IMR-90 (cell line): ENCODE measurements at regions not wholly inside any gene's neighbourhood (a gene's known extent, or its start where the extent isn't known, plus 50 kb on each side); places are given as distances from the start of the nearest gene placed in this dataset.

Experiments used
- ATAC-seq: fragments of 200-7000 bp; cut with Tn5 transposase; 2 replicates; pipeline ENCODE4 v1.9.1; 2020; ENCODE audit warnings: low read depth, mild to moderate bottlenecking, moderate library complexity
- BruUV-seq: library from RNA; stranded (reverse); fragments of 400-500 nt; replicated peaks from 2 replicates; lab custom pipeline; 2021; lab: Mats Ljungman, UMichigan
- CTCF ChIA-PET: fragments of 300-600 bp; formaldehyde crosslinking; extraction: SDS; loops from one replicate; lab custom pipeline; 2021; ENCODE audit warnings: antibody characterized with exemption; lab: Yijun Ruan, JAX
- POLR2A ChIA-PET: fragments of 300-600 bp; sonication (Branson Sonifier 250); formaldehyde crosslinking; loops from one replicate; lab custom pipeline; 2022; ENCODE audit warnings: antibody characterized with exemption; ENCODE audit not compliant: unreplicated experiment; lab: Charles Lee
- DNase-seq: peaks from one replicate; pipeline ENCODE4 v3.0.0; 2013
- H2AFZ ChIP-seq: replicated peaks from 2 replicates; pipeline ENCODE3; 2013; ENCODE audit warnings: low read length, mild to moderate bottlenecking; ENCODE audit not compliant: poor library complexity
- H2AK5ac ChIP-seq: 2 replicates; pipeline ENCODE4 v1.6.1; 2013; ENCODE audit warnings: low read depth, low read length, inconsistent platforms
- H2AK9ac ChIP-seq: replicated peaks from 2 replicates; pipeline ENCODE3; 2013; ENCODE audit warnings: mild to moderate bottlenecking, low read depth, low read length, moderate library complexity; ENCODE audit not compliant: poor library complexity
- H2BK120ac ChIP-seq: 2 replicates; pipeline ENCODE4 v1.6.1; 2013; ENCODE audit warnings: low read depth, low read length, inconsistent platforms
- H2BK15ac ChIP-seq: 3 replicates; pipeline ENCODE4 v1.6.1; 2013; ENCODE audit warnings: low read depth, low read length, inconsistent platforms
- H2BK20ac ChIP-seq: 2 replicates; pipeline ENCODE4 v1.6.1; 2013; ENCODE audit warnings: low read depth, mild to moderate bottlenecking, inconsistent platforms, low read length, moderate library complexity
- H2BK5ac ChIP-seq: 2 replicates; pipeline ENCODE4 v1.6.1; 2013; ENCODE audit warnings: mild to moderate bottlenecking, low read depth, low read length, inconsistent platforms; ENCODE audit not compliant: poor library complexity, severe bottlenecking
- H3K14ac ChIP-seq: replicated peaks from 2 replicates; pipeline ENCODE4 v1.6.1; 2013; ENCODE audit warnings: low read depth, low read length, inconsistent platforms
- H3K18ac ChIP-seq: 2 replicates; pipeline ENCODE4 v1.6.1; 2013; ENCODE audit warnings: low read depth, low read length, control low read depth
- H3K23ac ChIP-seq: 2 replicates; pipeline ENCODE4 v1.6.1; 2013; ENCODE audit warnings: low read depth, low read length, inconsistent platforms
- H3K27ac ChIP-seq: 2 replicates; pipeline ENCODE4 v1.5.1; 2013; ENCODE audit warnings: mild to moderate bottlenecking, control low read depth, low read length; ENCODE audit not compliant: insufficient read depth
- H3K27me3 ChIP-seq: 2 replicates; pipeline ENCODE4 v1.6.1; 2013; ENCODE audit warnings: low read length; ENCODE audit not compliant: control insufficient read depth, insufficient read depth
- H3K36me3 ChIP-seq: 2 replicates; pipeline ENCODE4 v1.6.1; 2013; ENCODE audit warnings: low read length, mixed read lengths; ENCODE audit not compliant: control insufficient read depth, insufficient read depth
- H3K4ac ChIP-seq: 2 replicates; pipeline ENCODE4 v1.6.1; 2013; ENCODE audit warnings: low read depth, low read length, inconsistent platforms
- H3K4me1 ChIP-seq: 2 replicates; pipeline ENCODE4 v1.6.1; 2013; ENCODE audit warnings: low read length, mixed read lengths; ENCODE audit not compliant: control insufficient read depth, insufficient read depth
- H3K4me2 ChIP-seq: 2 replicates; pipeline ENCODE4 v1.6.1; 2013; ENCODE audit warnings: low read depth, mild to moderate bottlenecking, control low read depth, low read length, moderate library complexity
- H3K4me3 ChIP-seq: 2 replicates; pipeline ENCODE4 v1.5.1; 2013; ENCODE audit warnings: low read depth, mild to moderate bottlenecking, control low read depth, low read length, moderate library complexity; ENCODE audit not compliant: insufficient read depth
- H3K56ac ChIP-seq: 2 replicates; pipeline ENCODE4 v1.6.1; 2013; ENCODE audit warnings: low read length, inconsistent platforms; ENCODE audit not compliant: insufficient read depth; ENCODE audit errors: extremely low read depth
- H3K79me1 ChIP-seq, 2 experiments: 2 replicates each; pipeline ENCODE4 v1.6.1; 2013; ENCODE audit warnings: low read length in 2 of 2, inconsistent platforms in 1 of 2, low read depth in 1 of 2
- H3K9ac ChIP-seq: 2 replicates; pipeline ENCODE4 v1.6.1; 2013; ENCODE audit warnings: low read depth, low read length, control low read depth
- H3K9me1 ChIP-seq: 2 replicates; pipeline ENCODE4 v1.6.1; 2013; ENCODE audit warnings: low read length, inconsistent platforms; ENCODE audit not compliant: insufficient read depth
- H3K9me3 ChIP-seq: 2 replicates; pipeline ENCODE4 v1.6.1; 2013; ENCODE audit warnings: low read length; ENCODE audit not compliant: control insufficient read depth, insufficient read depth
- H4K20me1 ChIP-seq: 2 replicates; pipeline ENCODE4 v1.6.1; 2013; ENCODE audit warnings: low read length, inconsistent platforms; ENCODE audit not compliant: insufficient read depth
- H4K5ac ChIP-seq: 2 replicates; pipeline ENCODE4 v1.6.1; 2013; ENCODE audit warnings: mild to moderate bottlenecking, low read depth, low read length, control low read depth
- H4K8ac ChIP-seq, 2 experiments: 2 replicates each; pipeline ENCODE4 v1.6.1; 2013; ENCODE audit warnings: low read depth in 2 of 2, low read length in 2 of 2, control low read depth in 1 of 2, inconsistent platforms in 1 of 2
- H4K91ac ChIP-seq: 2 replicates; pipeline ENCODE4 v1.6.1; 2013; ENCODE audit warnings: low read depth, low read length, inconsistent platforms; ENCODE audit not compliant: insufficient read depth
- CEBPB ChIP-seq: IDR thresholded peaks from 2 replicates; pipeline ENCODE4 v1.6.1; 2012; ENCODE audit warnings: low read depth, low read length, improper control_type of control experiment
- FOS ChIP-seq: fragments of 150-350 bp; IDR thresholded peaks from 2 replicates; pipeline ENCODE4 v1.6.1; 2016; ENCODE audit warnings: low read depth, low read length
- MAFK ChIP-seq: IDR thresholded peaks from 2 replicates; pipeline ENCODE4 v1.6.1; 2012; ENCODE audit warnings: low read depth, low read length, improper control_type of control experiment
- MAZ ChIP-seq: IDR thresholded peaks from 2 replicates; pipeline ENCODE4 v1.6.1; 2012; ENCODE audit warnings: low read depth, mild to moderate bottlenecking, low read length, improper control_type of control experiment, moderate library complexity, borderline replicate concordance
- MXI1 ChIP-seq: IDR thresholded peaks from 2 replicates; pipeline ENCODE4 v1.6.1; 2012; ENCODE audit warnings: low read depth, mild to moderate bottlenecking, low read length, moderate library complexity, borderline replicate concordance
- NFE2L2 ChIP-seq: fragments of 150-350 bp; IDR thresholded peaks from 2 replicates; pipeline ENCODE4 v1.6.1; 2016; ENCODE audit warnings: low read depth, mild to moderate bottlenecking, low read length
- RAD21 ChIP-seq: IDR thresholded peaks from 2 replicates; pipeline ENCODE4 v1.6.1; 2012; ENCODE audit warnings: low read length, improper control_type of control experiment
- RCOR1 ChIP-seq: IDR thresholded peaks from 2 replicates; pipeline ENCODE4 v1.6.1; 2012; ENCODE audit warnings: mild to moderate bottlenecking, low read length, improper control_type of control experiment; ENCODE audit not compliant: insufficient replicate concordance
- SMC3 ChIP-seq: fragments of 150-350 bp; IDR thresholded peaks from 2 replicates; pipeline ENCODE4 v1.6.1; 2016; ENCODE audit warnings: low read depth, mild to moderate bottlenecking, antibody characterized with exemption, low read length, moderate library complexity
- WGBS, 2 experiments: methylation state at CpG; one replicate each; pipeline versions ENCODE4 v1.1.5 to v1.1.7; 2013; ENCODE audit warnings: missing lambda C conversion rate in 2 of 2; ENCODE audit not compliant: insufficient read length in 1 of 2; ENCODE audit errors: extremely low coverage in 2 of 2; 5-methylcytosine and 5-hydroxymethylcytosine counted together
- dilution Hi-C: fragments of 300-500 bp; cut with HindIII; formaldehyde crosslinking; loops from one replicate; pipeline ENCODE4 v1.14.3; 2018; ENCODE audit warnings: low sequenced_read_pairs; ENCODE audit not compliant: unreplicated experiment
- in situ Hi-C: fragments of 300-500 bp; cut with MboI; formaldehyde crosslinking; loops from 3 replicates; pipeline ENCODE4 v1.14.3; 2019; ENCODE audit warnings: low sequenced_read_pairs, inconsistent platforms, mixed read lengths
- intact Hi-C: fragments of 100-400 bp; cut with micrococcal nuclease; formaldehyde crosslinking; loops from 2 replicates; pipeline ENCODE4 v1.10.0; 2022
- TF ChIP-seq, protein P1 (sequence below): fragments of 150-350 bp; IDR thresholded peaks from 2 replicates; pipeline ENCODE4 v1.6.1; 2016; ENCODE audit warnings: low read depth, mild to moderate bottlenecking, low read length, moderate library complexity, borderline replicate concordance
- TF ChIP-seq, protein P2 (sequence below): fragments of 150-350 bp; IDR thresholded peaks from 2 replicates; pipeline ENCODE4 v1.6.1; 2017; ENCODE audit warnings: mild to moderate bottlenecking, antibody characterized with exemption, low read length, low read depth

DNA sequence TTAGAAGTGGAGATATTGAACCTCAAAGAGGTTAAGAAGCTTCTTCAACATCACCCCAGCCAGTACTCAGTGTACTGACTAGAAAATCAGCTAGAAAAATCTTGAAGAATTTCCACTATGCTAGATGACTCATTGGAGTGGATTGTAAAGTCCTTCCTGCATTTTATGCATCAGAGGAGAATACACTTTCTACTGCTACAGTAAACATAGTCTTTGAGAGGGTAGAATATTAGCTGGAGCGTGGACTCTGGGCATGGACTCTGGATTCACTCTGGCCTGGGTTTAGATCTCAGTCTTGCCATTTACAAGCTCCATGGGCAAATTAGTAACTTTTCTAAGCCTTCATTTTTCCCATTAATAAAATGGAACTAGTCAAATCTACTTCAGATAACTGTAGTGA lies 215.9 kb downstream of the IRS1 start:
- TF ChIP-seq, protein P1, sequence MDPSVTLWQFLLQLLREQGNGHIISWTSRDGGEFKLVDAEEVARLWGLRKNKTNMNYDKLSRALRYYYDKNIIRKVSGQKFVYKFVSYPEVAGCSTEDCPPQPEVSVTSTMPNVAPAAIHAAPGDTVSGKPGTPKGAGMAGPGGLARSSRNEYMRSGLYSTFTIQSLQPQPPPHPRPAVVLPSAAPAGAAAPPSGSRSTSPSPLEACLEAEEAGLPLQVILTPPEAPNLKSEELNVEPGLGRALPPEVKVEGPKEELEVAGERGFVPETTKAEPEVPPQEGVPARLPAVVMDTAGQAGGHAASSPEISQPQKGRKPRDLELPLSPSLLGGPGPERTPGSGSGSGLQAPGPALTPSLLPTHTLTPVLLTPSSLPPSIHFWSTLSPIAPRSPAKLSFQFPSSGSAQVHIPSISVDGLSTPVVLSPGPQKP, result no peak
- TF ChIP-seq RAD21 (0 out of 2 replicates have a peak, but pooled peaks have one; percentile 10), SMC3 (no peak), MAZ (no peak), NFE2L2 (no peak), MAFK (0 out of 2 replicates have a peak, but pooled peaks have one; percentile 1), MXI1 (no peak), RCOR1 (no peak), CEBPB (no peak), FOS (peak; percentile 82)
- TF ChIP-seq, protein P2, sequence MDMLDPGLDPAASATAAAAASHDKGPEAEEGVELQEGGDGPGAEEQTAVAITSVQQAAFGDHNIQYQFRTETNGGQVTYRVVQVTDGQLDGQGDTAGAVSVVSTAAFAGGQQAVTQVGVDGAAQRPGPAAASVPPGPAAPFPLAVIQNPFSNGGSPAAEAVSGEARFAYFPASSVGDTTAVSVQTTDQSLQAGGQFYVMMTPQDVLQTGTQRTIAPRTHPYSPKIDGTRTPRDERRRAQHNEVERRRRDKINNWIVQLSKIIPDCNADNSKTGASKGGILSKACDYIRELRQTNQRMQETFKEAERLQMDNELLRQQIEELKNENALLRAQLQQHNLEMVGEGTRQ, result no peak
- Histone ChIP-seq H3K36me3 (no peaks in the 10 kb centered on the region), H3K14ac (peak overlapping the region; percentile 89; the same call in 1 of the 2 replicates), H2BK15ac (peak overlapping the region; percentile 61), H2AFZ (no peak overlapping the region), H3K9ac (no peak overlapping the region), H3K18ac (peak overlapping the region; percentile 100), H4K8ac (peak overlapping the region; percentile 84), H3K4me2 (peak overlapping the region; percentile 84), H3K4me1 (peaks cover 23% of the 10 kb centered on the region; the same call in 1 of the 2 replicates), H3K4ac (peak overlapping the region; percentile 95; the same call in 1 of the 2 replicates), H2AK5ac (no peak overlapping the region), H2BK5ac (peak overlapping the region; percentile 95), H3K9me1 (peaks cover 11% of the 10 kb centered on the region; the same call in 1 of the 2 replicates), H3K27me3 (no peaks in the 10 kb centered on the region), H3K27ac (peak overlapping the region; percentile 34), H2BK20ac (peak overlapping the region; percentile 99), H4K91ac (peak overlapping the region; percentile 99; the same call in 1 of the 2 replicates), H3K9me3 (no peaks in the 10 kb centered on the region), H2AK9ac (no peak overlapping the region), H4K5ac (peak overlapping the region; percentile 99), H4K20me1 (no peaks in the 10 kb centered on the region), H3K79me1 (peaks cover 0 to 15% of the 10 kb centered on the region in 2 experiments; a peak in 2 of 4 replicates), H2BK120ac (peak overlapping the region; percentile 98), H3K4me3 (no peak overlapping the region), H3K56ac (no peak overlapping the region), H3K23ac (no peak overlapping the region)
- intact Hi-C loops, result loop anchor here (5.0 to 10.0 kb wide), 3 partner anchors 101 to 399 kb away; no protein-coding TSS in a partner anchor
- in situ Hi-C loops, result no loop called here
- dilution Hi-C loops, result no loop called here
- ChIA-PET POLR2A (interaction anchor here (0.6 kb wide), 1 partner anchor 946 kb away, joined by 3 read pairs; no protein-coding TSS in a partner anchor), CTCF (interaction anchor here (0.6 kb wide), 1 partner anchor 30 kb away, joined by 3 read pairs; no protein-coding TSS in a partner anchor)
- BruUV-seq, result no TSS peak
- no CpG with 5 or more reads among the region's 1 CpG for WGBS, 2 experiments
- ATAC-seq (peak; percentile 90), DNase-seq (peak; percentile 89)
